HEK293T (cell line): ENCODE measurements at regions not wholly inside any gene's neighbourhood (a gene's known extent, or its start where the extent isn't known, plus 50 kb on each side); places are given as distances from the start of the nearest gene placed in this dataset.

Source experiments
- CTCF ChIA-PET: fragments of 350-600 bp; formaldehyde crosslinking; extraction: SDS; loops from one replicate; lab custom pipeline; 2021; ENCODE audit warnings: antibody characterized with exemption, inconsistent platforms; lab: Yijun Ruan, JAX
- POLR2A ChIA-PET: fragments of 350-600 bp; formaldehyde crosslinking; extraction: SDS; loops from one replicate; lab custom pipeline; 2020; ENCODE audit warnings: antibody characterized with exemption, inconsistent platforms; lab: Yijun Ruan, JAX
- DNase-seq: peaks from one replicate; pipeline ENCODE4 v3.0.0; 2012; ENCODE audit warnings: mixed read lengths; ENCODE audit errors: extremely low spot score
- ARNT ChIP-seq: fragments of 450-650 bp; IDR thresholded peaks from 2 replicates; pipeline ENCODE4 v1.6.1; 2017; ENCODE audit warnings: mild to moderate bottlenecking
- BHLHE40 ChIP-seq: fragments of 450-650 bp; IDR thresholded peaks from 2 replicates; pipeline ENCODE4 v1.6.1; 2016; ENCODE audit warnings: mild to moderate bottlenecking, moderate library complexity, borderline replicate concordance
- CTBP1 ChIP-seq: fragments of 450-650 bp; IDR thresholded peaks from 2 replicates; pipeline ENCODE4 v1.6.1; 2016; ENCODE audit warnings: borderline replicate concordance
- ELF4 ChIP-seq: fragments of 450-650 bp; IDR thresholded peaks from 2 replicates; pipeline ENCODE4 v1.6.1; 2017; ENCODE audit warnings: antibody characterized with exemption
- FOXA1 ChIP-seq: fragments of 450-650 bp; IDR thresholded peaks from 2 replicates; pipeline ENCODE4 v1.6.1; 2016; ENCODE audit warnings: mild to moderate bottlenecking
- FOXK2 ChIP-seq: fragments of 450-650 bp; IDR thresholded peaks from 2 replicates; pipeline ENCODE4 v1.6.1; 2016; ENCODE audit warnings: mild to moderate bottlenecking
- FOXM1 ChIP-seq: fragments of 450-650 bp; IDR thresholded peaks from 2 replicates; pipeline ENCODE4 v1.6.1; 2017; ENCODE audit warnings: mild to moderate bottlenecking, borderline replicate concordance
- HDGF ChIP-seq: fragments of 450-650 bp; IDR thresholded peaks from 2 replicates; pipeline ENCODE4 v1.6.1; 2017; ENCODE audit warnings: antibody characterized with exemption, borderline replicate concordance
- L3MBTL2 ChIP-seq: fragments of 450-650 bp; conservative IDR thresholded peaks from 2 replicates; pipeline ENCODE4 v1.6.1; 2016; ENCODE audit warnings: mild to moderate bottlenecking
- LEF1 ChIP-seq: fragments of 450-650 bp; IDR thresholded peaks from 2 replicates; pipeline ENCODE4 v1.6.1; 2017; ENCODE audit warnings: mild to moderate bottlenecking, borderline replicate concordance
- NFRKB ChIP-seq: fragments of 450-650 bp; IDR thresholded peaks from 2 replicates; pipeline ENCODE4 v1.6.1; 2016; ENCODE audit warnings: mild to moderate bottlenecking, moderate library complexity
- PKNOX1 ChIP-seq: fragments of 450-650 bp; IDR thresholded peaks from 2 replicates; pipeline ENCODE4 v1.6.1; 2016
- SP1 ChIP-seq: fragments of 450-650 bp; IDR thresholded peaks from 2 replicates; pipeline ENCODE4 v1.6.1; 2017
- SUZ12 ChIP-seq: fragments of 450-650 bp; IDR thresholded peaks from 2 replicates; pipeline ENCODE4 v1.6.1; 2016; ENCODE audit warnings: mild to moderate bottlenecking
- TARDBP ChIP-seq: fragments of 450-650 bp; IDR thresholded peaks from 2 replicates; pipeline ENCODE4 v1.6.1; 2016
- ZNF384 ChIP-seq: fragments of 450-650 bp; IDR thresholded peaks from 2 replicates; pipeline ENCODE4 v1.6.1; 2016

- no peak for TF ChIP-seq SUZ12
- TF ChIP-seq LEF1: no peak
- no peak for TF ChIP-seq FOXK2
- TF ChIP-seq ELF4: no peak
- TF ChIP-seq SP1: no peak
- no peak for TF ChIP-seq TARDBP
- no peak for TF ChIP-seq PKNOX1
- TF ChIP-seq ARNT: no peak
- TF ChIP-seq HDGF: no peak
- no peak for TF ChIP-seq CTBP1
- no peak for DNase-seq
- ChIA-PET CTCF (interaction anchor here (0.6 kb wide), 1 partner anchor 10 kb away, joined by 3 read pairs; no protein-coding TSS in a partner anchor), POLR2A (interaction anchor here (0.6 kb wide), 1 partner anchor 893 kb away, joined by 3 read pairs; no protein-coding TSS in a partner anchor)
Observed at GRCh38 chr6:112997421-112998085, 650.4 kb downstream of the RFPL4B start.

- no peak for DNase-seq
- POLR2A ChIA-PET: no interaction called here
- TF ChIP-seq ZNF384 (no peak), ARNT (no peak), L3MBTL2 (no peak), SP1 (no peak), SUZ12 (no peak), CTBP1 (no peak), NFRKB (no peak), FOXM1 (no peak), BHLHE40 (no peak), ELF4 (no peak)
- CTCF ChIA-PET: interaction anchor here (0.6 kb wide), 1 partner anchor 449 kb away, joined by 3 read pairs; no protein-coding TSS in a partner anchor
Observed at GRCh38 chr6:113004054-113004453, 656.9 kb downstream of the RFPL4B start.

- POLR2A ChIA-PET: no interaction called here
- CTCF ChIA-PET: interaction anchor here (1.1 kb wide), 1 partner anchor 806 kb away, joined by 3 read pairs; no protein-coding TSS in a partner anchor
- DNase-seq: no peak
- TF ChIP-seq CTBP1 (no peak), ELF4 (no peak), HDGF (no peak), FOXM1 (no peak), SP1 (no peak), L3MBTL2 (no peak), FOXK2 (no peak), TARDBP (no peak), ZNF384 (no peak), BHLHE40 (no peak), SUZ12 (no peak), LEF1 (no peak), NFRKB (no peak), ARNT (no peak), PKNOX1 (no peak), FOXA1 (no peak)
Observed at GRCh38 chr6:113004470-113005270, 657.5 kb downstream of the RFPL4B start.

- ChIA-PET CTCF (no interaction called here), POLR2A (no interaction called here)
- DNase-seq: no peak
- TF ChIP-seq NFRKB (no peak), SUZ12 (no peak), SP1 (no peak), CTBP1 (no peak), FOXK2 (no peak), ZNF384 (no peak)
Observed at GRCh38 chr6:113006494-113006893, 659.4 kb downstream of the RFPL4B start.

GRCh38 chr6:113009682-113010081 lies 662.6 kb downstream of the RFPL4B start:
- no peak for TF ChIP-seq L3MBTL2
- no peak for TF ChIP-seq ZNF384
- TF ChIP-seq SUZ12: no peak
- TF ChIP-seq CTBP1: no peak
- TF ChIP-seq ELF4: no peak
- TF ChIP-seq FOXM1: no peak
- no peak for TF ChIP-seq ARNT
- no peak for TF ChIP-seq NFRKB
- TF ChIP-seq SP1: no peak
- TF ChIP-seq FOXA1: no peak
- no peak for TF ChIP-seq LEF1
- CTCF ChIA-PET: no interaction called here
- POLR2A ChIA-PET: no interaction called here
- no peak for DNase-seq

GRCh38 chr6:113010196-113010989 lies 663.3 kb downstream of the RFPL4B start:
- no peak for DNase-seq
- no peak for TF ChIP-seq SP1
- TF ChIP-seq LEF1: no peak
- no peak for TF ChIP-seq SUZ12
- no peak for TF ChIP-seq PKNOX1
- no peak for TF ChIP-seq ZNF384
- no peak for TF ChIP-seq HDGF
- no peak for TF ChIP-seq FOXM1
- no peak for TF ChIP-seq BHLHE40
- no peak for TF ChIP-seq TARDBP
- no peak for TF ChIP-seq FOXA1
- TF ChIP-seq ELF4: no peak
- no peak for TF ChIP-seq CTBP1
- no peak for TF ChIP-seq FOXK2
- no peak for TF ChIP-seq NFRKB
- no peak for TF ChIP-seq L3MBTL2
- TF ChIP-seq ARNT: no peak
- ChIA-PET POLR2A (no interaction called here), CTCF (no interaction called here)
